ENCODE measurements at regions not wholly inside any gene's neighbourhood (a gene's known extent, or its start where the extent isn't known, plus 50 kb on each side); places are given as distances from the start of the nearest gene placed in this dataset.

GRCh38 chr14:79947440-79948054 lies 263.8 kb downstream of the DIO2 start:
- ATAC-seq (no peak), DNase-seq (ENCODE audit: low spot score in 2 of 2) (no peak)
- Mint-ChIP-seq H3K9me3 (peaks cover 12 to 28% of the 10 kb centered on the region in 2 donors), H3K27ac (no peak overlapping the region), H3K36me3 (peaks cover 0 to 4% of the 10 kb centered on the region in 2 donors)

DNA sequence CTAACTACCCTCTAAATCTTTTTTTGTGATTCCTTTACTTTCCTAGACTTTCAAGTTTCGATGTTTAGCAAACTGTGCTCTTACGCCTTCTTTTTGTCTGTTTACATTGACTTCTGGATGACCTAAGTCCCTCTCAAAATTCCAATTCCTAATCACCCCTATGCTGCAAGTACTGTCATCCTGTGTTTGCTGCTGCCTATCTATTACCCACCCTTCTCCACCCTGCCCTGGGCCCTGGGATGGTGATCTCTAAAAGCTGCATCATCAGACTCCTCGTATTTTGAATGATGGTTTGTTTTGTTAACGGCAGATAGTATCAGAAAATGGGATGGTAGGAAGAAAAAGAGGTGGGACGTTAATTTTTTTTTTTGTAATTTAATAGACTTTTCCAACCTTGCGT lies 272.1 kb downstream of the DIO2 start:
- DNase-seq (ENCODE audit: low spot score in 2 of 2) = no peak
- ATAC-seq = no peak
- H3K36me3 Mint-ChIP-seq = no peaks in the 10 kb centered on the region
- peaks cover 12 to 22% of the 10 kb centered on the region in 2 donors for H3K9me3 Mint-ChIP-seq
- H3K27ac Mint-ChIP-seq = no peak overlapping the region

DNA sequence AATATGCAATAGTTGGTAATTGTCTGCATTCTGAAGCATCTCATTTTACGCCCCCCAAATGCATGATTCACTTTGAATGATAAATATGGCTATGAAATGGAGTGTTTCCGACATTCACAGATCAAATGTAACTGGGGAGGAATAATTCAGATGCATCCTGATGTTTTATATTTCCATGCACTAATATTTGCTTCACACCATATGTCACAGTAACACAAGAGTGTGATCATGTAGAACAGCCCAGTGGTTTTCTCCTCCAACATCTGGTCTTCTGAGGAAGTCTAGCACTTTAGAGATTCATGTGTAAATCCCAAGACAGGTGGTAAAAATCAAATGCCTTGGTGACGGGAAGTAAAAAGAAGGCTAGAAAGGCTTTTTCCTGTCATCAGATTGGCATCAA lies 273.1 kb downstream of the DIO2 start:
- ATAC-seq (no peak), DNase-seq (ENCODE audit: low spot score in 2 of 2) (no peak)
- H3K36me3 Mint-ChIP-seq = no peaks in the 10 kb centered on the region
- no peak overlapping the region for H3K27ac Mint-ChIP-seq
- peaks cover 10 to 19% of the 10 kb centered on the region in 2 donors for H3K9me3 Mint-ChIP-seq

DNA sequence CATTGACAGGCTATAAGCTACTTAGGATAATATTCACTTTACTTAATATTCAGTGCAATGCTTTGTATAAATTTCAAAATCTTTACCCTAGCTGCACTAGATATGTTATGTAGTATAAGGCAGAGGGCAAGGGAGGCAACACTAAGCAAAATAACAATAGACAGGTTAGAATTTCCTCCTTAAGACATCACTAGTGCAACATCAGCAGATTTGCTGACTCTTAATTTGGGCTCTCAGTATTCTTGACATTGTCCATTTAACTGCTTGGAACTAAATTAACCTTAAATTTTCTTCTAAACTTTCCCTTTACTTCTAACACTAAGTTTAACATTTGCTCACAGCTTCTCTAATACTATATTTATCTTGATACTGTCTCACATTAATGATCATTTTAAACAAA lies 273.9 kb downstream of the DIO2 start:
- DNase-seq (ENCODE audit: low spot score in 2 of 2) (no peak), ATAC-seq (no peak)
- Mint-ChIP-seq H3K27ac (no peak overlapping the region), H3K9me3 (peaks cover 15 to 16% of the 10 kb centered on the region in 2 donors), H3K36me3 (no peaks in the 10 kb centered on the region)

- Mint-ChIP-seq H3K9me3 (peaks cover 50 to 52% of the 10 kb centered on the region in 2 donors), H3K27ac (no peak overlapping the region), H3K36me3 (peaks cover 0 to 20% of the 10 kb centered on the region in 2 donors)
- DNase-seq (ENCODE audit: low spot score in 2 of 2) (no peak), ATAC-seq (no peak)
Observed at GRCh38 chr14:79924551-79924950, 286.8 kb downstream of the DIO2 start.

GRCh38 chr14:79920180-79920692 lies 291.1 kb downstream of the DIO2 start:
- H3K36me3 Mint-ChIP-seq = peaks cover 0 to 19% of the 10 kb centered on the region in 2 donors
- H3K9me3 Mint-ChIP-seq = peaks cover 25 to 27% of the 10 kb centered on the region in 2 donors
- ATAC-seq (no peak), DNase-seq (ENCODE audit: low spot score in 2 of 2) (no peak)
- no peak overlapping the region for H3K27ac Mint-ChIP-seq
